AG04450 (cell line): ENCODE measurements at regions not wholly inside any gene's neighbourhood (a gene's known extent, or its start where the extent isn't known, plus 50 kb on each side); places are given as distances from the start of the nearest gene placed in this dataset.

ENCODE experiments used
- CTCF ChIA-PET: fragments of 300-600, 350-600 bp; formaldehyde crosslinking; extraction: SDS; loops from one replicate; lab custom pipeline; 2022; ENCODE audit warnings: antibody characterized with exemption, inconsistent platforms; lab: Charles Lee
- POLR2A ChIA-PET: fragments of 350-600 bp; formaldehyde crosslinking; extraction: SDS; loops from one replicate; lab custom pipeline; 2021; ENCODE audit warnings: antibody characterized with exemption, inconsistent platforms; lab: Yijun Ruan, JAX
- DNase-seq: peaks from one replicate; pipeline ENCODE4 v3.0.0-alpha.2; 2011; ENCODE audit warnings: low read depth, low spot score
- H3K27ac ChIP-seq: one replicate; pipeline ENCODE4 v1.5.1; 2012; ENCODE audit warnings: low read depth, low read length, control low read depth
- H3K27me3 ChIP-seq: one replicate; pipeline ENCODE4 v1.6.0; 2012; ENCODE audit warnings: low read length; ENCODE audit not compliant: control insufficient read depth, insufficient read depth
- H3K4me3 ChIP-seq: 2 replicates; pipeline ENCODE4 v1.5.1; 2011; ENCODE audit warnings: mild to moderate bottlenecking, low read depth, low read length, control low read depth
- H3K9me3 ChIP-seq: 2 replicates; pipeline ENCODE4 v1.5.1; 2012; ENCODE audit warnings: low read length; ENCODE audit not compliant: control insufficient read depth, insufficient read depth
- CTCF ChIP-seq: IDR thresholded peaks from 2 replicates; pipeline ENCODE4 v1.5.1; 2011; ENCODE audit warnings: low read depth, low read length, control low read depth, inconsistent platforms

GRCh38 chr1:216807696-216808095 lies 84.5 kb upstream of the ESRRG start:
- Histone ChIP-seq H3K4me3 (no peak overlapping the region), H3K9me3 (no peaks in the 10 kb centered on the region), H3K27me3 (no peaks in the 10 kb centered on the region), H3K27ac (no peak overlapping the region)
- CTCF ChIA-PET = no interaction called here
- POLR2A ChIA-PET = no interaction called here
- DNase-seq = no peak
- no peak for TF ChIP-seq CTCF

- Histone ChIP-seq H3K27me3 (no peaks in the 10 kb centered on the region), H3K9me3 (no peaks in the 10 kb centered on the region), H3K4me3 (no peak overlapping the region), H3K27ac (no peak overlapping the region)
- no peak for DNase-seq
- no peak for TF ChIP-seq CTCF
- ChIA-PET POLR2A (no interaction called here), CTCF (no interaction called here)
These were observed 82.7 kb upstream of the ESRRG start for GRCh38 chr1:216805953-216806352.

GRCh38 chr1:216805233-216805632 lies 82.0 kb upstream of the ESRRG start:
- ChIA-PET CTCF (no interaction called here), POLR2A (no interaction called here)
- Histone ChIP-seq H3K9me3 (no peaks in the 10 kb centered on the region), H3K27ac (no peak overlapping the region), H3K4me3 (no peak overlapping the region), H3K27me3 (no peaks in the 10 kb centered on the region)
- DNase-seq = no peak
- TF ChIP-seq CTCF = no peak

- H3K27me3 ChIP-seq = no peaks in the 10 kb centered on the region
- H3K27ac ChIP-seq = no peak overlapping the region
- ChIA-PET CTCF (no interaction called here), POLR2A (no interaction called here)
- DNase-seq = no peak
- no peak overlapping the region for H3K4me3 ChIP-seq
- H3K9me3 ChIP-seq = no peaks in the 10 kb centered on the region
- TF ChIP-seq CTCF = no peak
These were observed 80.9 kb upstream of the ESRRG start for GRCh38 chr1:216804111-216804510.

GRCh38 chr1:216794586-216794985 lies 71.4 kb upstream of the ESRRG start:
- TF ChIP-seq CTCF = no peak
- no peaks in the 10 kb centered on the region for H3K9me3 ChIP-seq
- H3K27me3 ChIP-seq = no peaks in the 10 kb centered on the region
- ChIA-PET POLR2A (no interaction called here), CTCF (interaction anchor here (0.7 kb wide), 1 partner anchor 149 kb away, joined by 3 read pairs; no protein-coding TSS in a partner anchor)
- H3K27ac ChIP-seq = no peak overlapping the region
- H3K4me3 ChIP-seq = no peak overlapping the region
- no peak for DNase-seq
